NCI-H524 (cell line): ENCODE measurements at regions not wholly inside any gene's neighbourhood (a gene's known extent, or its start where the extent isn't known, plus 50 kb on each side); places are given as distances from the start of the nearest gene placed in this dataset.
"Not testable (repeated sequence)": the region's sequence is repeated elsewhere in the genome, so short reads cannot be mapped to it uniquely, and the experiment has no call there.

Source experiments
- DNase-seq, 2 experiments: peaks; one replicate each; lab custom pipeline; 2025; lab: John Stamatoyannopoulos, UW

- DNase-seq = no peak
Measured at GRCh38 chr5:152456815-152457443, 51.9 kb upstream of the NMUR2 start.

DNA sequence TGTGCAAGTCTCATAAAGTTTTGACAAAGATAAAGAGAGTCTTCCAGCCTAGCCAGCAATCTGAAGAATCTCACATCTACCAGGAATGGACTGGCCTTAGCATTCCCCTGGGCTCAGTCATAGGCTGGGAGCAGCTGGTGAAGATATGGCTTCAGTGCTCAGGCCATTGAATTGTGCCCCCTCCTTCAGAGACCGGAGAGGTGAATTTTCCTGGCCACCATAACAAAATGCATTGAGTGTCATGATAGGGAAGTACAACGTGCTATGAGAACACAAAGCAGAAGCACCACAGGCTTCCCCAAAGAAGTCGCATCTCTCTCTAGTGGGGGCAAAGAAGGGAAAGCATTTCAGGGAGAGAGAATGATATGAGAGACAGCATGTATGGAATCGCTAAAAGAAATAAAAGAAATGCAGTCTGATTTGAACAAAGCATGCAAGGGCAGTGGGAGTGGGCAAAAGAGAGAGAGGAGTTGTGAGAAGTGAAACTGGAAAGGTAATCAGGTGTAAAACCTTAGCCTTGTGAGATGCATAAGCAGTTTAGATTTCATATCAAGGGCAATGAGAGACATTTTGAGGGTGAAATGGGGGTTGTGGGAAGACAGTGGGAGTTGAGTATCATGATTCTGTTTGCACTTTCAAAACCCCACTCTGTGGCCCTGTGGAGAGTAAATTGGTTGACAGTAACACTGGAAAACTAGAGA, 57.1 kb upstream of the NMUR2 start:
- DNase-seq = peak; percentile 11 to 56

- DNase-seq = no peak
Measured at GRCh38 chr5:152464048-152464447, 59.0 kb upstream of the NMUR2 start.

DNA sequence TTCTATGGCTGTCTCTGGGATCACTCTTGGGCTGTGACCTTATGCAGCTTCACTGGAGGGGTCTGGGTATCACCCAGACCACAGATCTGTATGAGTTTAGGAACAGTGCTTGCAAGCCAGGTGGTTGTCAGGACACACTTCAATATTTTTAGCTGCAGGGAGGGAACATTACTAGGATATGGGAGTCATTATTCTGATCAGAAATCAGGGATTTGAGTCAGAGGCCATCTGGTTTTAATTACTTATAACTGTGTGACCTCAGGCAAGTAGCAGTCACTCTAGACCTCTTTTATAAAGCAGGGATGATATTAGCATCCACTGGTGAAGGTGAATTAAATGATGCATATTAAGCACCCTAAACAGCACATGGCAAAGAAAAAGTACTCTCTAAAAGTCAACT, 60.1 kb upstream of the NMUR2 start:
- peak in 1 of 2 experiments; percentile 54 for DNase-seq

DNA sequence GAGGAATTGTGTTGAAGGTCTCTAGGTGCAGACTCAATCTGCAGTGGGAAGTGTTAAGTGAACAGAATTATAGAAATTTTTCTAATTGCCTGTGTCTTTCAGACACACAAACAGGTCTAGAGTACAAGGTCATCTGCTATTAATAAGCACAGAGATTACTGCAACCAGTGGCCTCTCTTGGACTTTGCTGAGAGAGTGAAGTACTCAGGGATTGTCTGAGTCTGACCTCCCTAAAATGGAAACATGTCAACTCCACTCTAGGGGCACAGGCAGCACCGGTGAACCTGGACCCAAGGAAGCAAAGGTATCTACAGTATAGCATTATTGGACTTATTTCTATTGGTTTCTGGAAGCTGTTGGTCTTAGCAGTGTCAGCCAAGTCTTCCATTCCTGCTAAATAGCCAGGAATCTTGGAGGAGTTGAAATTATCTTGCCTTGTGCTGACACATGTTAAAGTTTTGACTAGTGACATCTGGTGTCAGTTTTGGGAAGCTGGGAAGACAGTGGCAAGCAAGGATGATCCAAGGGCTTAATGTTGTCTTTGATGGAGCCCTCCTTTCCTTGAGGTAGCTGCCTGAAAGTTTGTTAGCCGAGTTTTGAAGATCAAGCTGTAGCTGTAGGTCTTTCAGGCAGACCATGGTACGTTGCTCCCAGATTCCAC, 61.1 kb upstream of the NMUR2 start:
- DNase-seq = peak in 1 of 2 experiments; percentile 50

DNA sequence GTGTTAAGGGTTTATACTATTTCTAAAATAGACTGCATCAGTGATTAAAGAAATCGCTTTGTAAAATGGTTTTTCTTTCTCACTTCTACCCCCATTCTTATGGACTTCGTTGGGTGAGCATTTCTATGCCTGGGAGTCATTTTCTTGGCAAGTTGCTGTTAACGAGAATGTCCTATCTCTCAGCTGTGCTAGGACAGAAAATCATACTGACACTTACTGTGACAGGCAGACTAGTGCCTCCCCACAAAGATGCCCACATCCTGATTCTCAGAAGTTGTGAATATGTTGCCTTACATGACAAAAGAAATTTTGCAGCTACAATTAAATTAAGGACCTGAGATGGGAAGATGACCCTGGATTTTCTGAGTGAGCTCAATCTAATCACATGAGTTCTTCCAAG, 65.1 kb upstream of the NMUR2 start:
- no peak for DNase-seq

- DNase-seq = no peak
Measured at GRCh38 chr5:152472083-152472482, 67.0 kb upstream of the NMUR2 start.

DNA sequence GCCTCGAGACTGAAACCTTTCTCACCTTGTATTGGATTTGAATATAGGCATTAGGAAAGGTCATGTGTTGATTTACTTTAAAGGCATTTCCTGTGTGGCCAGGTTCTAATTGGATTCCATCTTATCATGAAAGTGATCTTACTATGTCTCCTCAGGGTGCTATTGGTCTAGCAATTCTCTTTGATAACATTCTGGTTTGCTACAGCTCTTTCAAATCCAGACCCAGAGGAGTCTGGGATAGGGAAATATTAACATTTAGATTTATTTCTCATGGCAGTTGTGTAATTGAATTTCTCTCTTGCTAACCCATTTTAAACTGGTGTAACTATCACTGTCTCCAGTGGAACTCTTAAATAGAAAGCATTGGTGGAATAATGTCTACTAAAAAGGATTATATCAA, 69.9 kb upstream of the NMUR2 start:
- DNase-seq = no peak

DNA sequence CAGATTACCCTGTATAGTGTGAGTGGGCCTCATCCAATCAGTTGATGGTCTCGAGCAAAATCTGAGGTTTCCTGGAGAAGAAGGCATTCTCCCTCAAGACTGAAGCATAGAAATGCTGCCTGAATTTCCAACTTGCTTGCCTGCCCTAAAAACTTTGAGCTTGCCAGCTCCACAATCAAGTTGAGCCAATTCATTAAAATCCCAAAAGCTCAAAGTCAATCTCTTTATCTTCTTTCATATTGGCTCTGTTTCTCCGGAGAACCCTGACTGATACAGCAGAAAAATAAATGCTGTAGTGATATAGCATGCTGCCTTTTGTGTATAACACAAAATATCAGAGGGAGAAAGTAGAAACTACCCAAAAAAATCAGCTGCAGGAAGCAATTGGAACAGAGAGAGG, 72.5 kb upstream of the NMUR2 start:
- no peak for DNase-seq

DNA sequence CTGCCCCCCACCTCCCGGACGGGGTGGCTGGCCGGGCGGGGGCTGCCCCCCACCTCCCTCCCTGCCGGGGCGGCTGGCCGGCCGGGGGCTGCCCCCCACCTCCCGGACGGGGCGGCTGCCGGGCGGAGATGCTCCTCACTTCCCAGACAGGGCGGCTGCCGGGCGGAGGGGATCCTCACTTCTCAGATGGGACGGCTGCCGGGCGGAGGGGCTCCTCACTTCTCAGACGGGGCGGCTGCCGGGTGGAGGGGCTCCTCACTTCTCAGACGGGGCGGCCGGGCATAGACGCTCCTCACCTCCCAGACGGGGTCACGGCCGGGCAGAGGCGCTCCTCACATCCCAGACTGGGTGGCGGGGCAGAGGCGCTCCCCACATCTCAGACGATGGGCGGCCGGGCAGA, 74.8 kb upstream of the NMUR2 start:
- not testable (repeated sequence) for DNase-seq

- not testable (repeated sequence) for DNase-seq
Measured at GRCh38 chr5:152480677-152481076, 75.6 kb upstream of the NMUR2 start.

GRCh38 chr5:152487130-152487529, 82.1 kb upstream of the NMUR2 start:
- no peak for DNase-seq

GRCh38 chr5:152488869-152489268, 83.8 kb upstream of the NMUR2 start:
- no peak for DNase-seq

DNA sequence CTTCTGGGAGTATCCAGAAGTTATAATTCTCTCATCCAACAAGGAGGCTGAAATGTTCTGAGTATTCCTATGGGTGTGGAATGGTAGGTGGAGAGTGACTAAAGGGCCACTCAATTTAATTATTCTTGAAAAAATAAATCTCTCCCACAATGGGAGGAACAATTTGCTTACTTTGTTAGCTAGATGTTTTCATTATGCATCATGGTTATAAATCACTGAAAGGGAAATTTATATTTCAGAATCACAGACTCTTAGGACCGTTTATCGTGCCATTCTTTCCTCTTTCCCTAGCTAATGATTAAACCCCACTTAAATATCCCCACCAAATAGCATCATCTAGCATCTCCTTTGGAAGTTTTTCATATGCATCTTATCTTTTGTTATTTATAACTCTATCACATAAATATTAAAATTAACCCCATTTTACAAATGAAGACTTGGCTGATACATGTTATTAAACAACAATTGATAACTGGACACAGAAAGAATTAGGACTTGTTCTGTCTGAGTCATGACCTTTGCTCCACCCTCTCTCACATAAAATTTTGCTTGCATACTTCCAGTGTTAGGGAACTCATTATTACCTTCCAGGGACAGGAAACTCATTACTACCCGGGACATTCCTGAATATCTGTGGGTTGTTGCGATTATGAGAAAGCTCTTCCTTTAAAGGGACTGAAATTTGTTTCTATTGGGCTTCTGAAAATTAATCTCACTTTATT, 94.9 kb upstream of the NMUR2 start:
- DNase-seq = no peak

- no peak for DNase-seq
Measured at GRCh38 chr5:152501294-152501693, 96.2 kb upstream of the NMUR2 start.

- DNase-seq = no peak
Measured at GRCh38 chr5:152503206-152503605, 98.1 kb upstream of the NMUR2 start.

GRCh38 chr5:152505442-152506042, 100.5 kb upstream of the NMUR2 start:
- peak; percentile 36 to 74 for DNase-seq

DNA sequence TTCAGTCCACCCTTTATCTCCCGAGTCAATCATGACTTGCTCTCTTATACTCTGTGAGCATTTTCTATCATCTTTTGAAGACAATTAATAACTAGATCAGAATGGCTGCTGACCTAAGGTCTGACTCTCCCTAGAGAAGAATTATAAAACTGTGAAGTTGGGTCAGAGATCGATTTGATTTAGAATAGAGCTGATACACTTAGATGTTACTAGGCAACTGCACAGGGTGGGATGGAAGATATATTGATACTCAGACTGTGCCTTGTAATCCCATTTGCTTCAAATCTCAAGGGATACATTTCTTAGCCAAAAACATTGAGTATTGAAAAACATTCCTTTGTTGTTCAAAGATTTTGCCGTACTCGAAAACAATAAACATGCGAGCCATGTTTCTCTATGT, 106.0 kb upstream of the NMUR2 start:
- no peak for DNase-seq

- no peak for DNase-seq
Measured at GRCh38 chr5:152511531-152512132, 106.6 kb upstream of the NMUR2 start.

GRCh38 chr5:152514827-152515397, 109.8 kb upstream of the NMUR2 start:
- peak; percentile 5 to 62 for DNase-seq

DNA sequence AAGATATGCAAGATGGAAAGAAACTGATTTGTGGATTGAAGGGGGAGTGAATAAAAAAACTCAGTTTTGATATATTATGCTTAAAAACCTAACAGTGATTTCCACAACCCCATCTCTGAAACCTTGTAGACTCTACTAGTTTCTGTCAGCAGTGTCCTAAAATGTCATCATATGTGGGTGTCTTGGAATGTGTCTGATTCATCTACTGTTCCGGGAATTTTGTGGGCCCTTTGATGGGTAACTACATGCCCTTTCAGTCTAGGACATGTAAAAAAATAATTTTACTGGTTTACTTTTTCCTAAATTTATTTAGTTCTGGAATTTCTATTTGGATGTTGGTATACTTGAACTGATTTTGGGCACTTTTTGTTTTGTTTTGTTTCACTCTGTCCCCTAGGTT, 118.9 kb upstream of the NMUR2 start:
- DNase-seq = no peak
